ENCODE measurements at regions not wholly inside any gene's neighbourhood (a gene's known extent, or its start where the extent isn't known, plus 50 kb on each side); places are given as distances from the start of the nearest gene placed in this dataset.

DNA sequence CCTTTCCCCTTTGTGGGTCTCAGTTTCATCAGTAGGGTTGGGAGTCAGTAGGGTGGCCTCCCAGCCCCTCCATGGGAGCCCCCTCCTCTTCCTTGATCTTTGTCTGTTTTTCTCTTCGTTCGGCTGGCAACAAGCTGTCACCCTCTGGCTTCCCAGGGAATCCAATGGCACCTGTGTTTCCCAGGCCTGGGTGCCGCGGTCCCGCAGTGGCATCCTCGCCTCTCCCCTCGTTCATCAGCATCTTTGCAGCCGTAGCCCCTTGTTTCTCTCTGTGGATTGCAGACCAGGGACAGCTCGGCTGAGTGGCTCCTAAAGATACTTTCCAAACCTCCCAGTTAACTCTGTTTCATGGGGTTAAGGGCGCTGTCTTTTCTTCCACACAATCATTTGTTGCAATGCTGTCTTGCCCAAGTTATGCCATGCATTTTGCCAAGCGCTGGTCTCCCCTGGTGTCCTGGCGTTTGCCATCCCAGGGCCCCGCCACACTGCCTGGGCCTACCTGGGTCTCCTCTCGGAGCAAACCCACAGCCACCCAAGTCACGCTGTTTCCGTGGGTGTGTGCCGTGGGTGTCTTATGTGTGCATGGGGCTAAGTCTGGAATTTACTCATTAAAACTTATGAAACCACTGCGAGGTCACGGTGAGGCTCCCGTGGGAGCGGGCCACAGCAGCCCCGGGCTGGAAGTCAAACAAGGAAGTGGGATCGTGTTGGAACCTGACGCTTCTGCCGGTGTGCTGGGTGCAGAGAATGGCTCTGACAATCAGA is 189.4 kb upstream of the SHH start:
- Histone ChIP-seq H3K9me3 (ENCODE audit: low read length) (no peaks in the 10 kb centered on the region), H4K20me1 (ENCODE audit: insufficient read depth) (no peaks in the 10 kb centered on the region), H3F3A (ENCODE audit: insufficient read depth, low read length, poor library complexity, severe bottlenecking) (no peaks in the 10 kb centered on the region), H3K4me2 (ENCODE audit: low read length) (no peak overlapping the region), H3K27ac (ENCODE audit: low read length) (no peak overlapping the region), H3K79me2 (replicated peaks; ENCODE audit: insufficient read depth, low read length) (no peaks in the 10 kb centered on the region), H3K4me3 (ENCODE audit: low read length) (no peak overlapping the region), H3K9me2 (ENCODE audit: insufficient read depth, low read length) (no peaks in the 10 kb centered on the region), H3K27me3 (ENCODE audit: insufficient read depth, low read depth, low read length) (no peaks in the 10 kb centered on the region), H3K36me3 (ENCODE audit: insufficient read depth, low read length) (no peaks in the 10 kb centered on the region), H2AFZ (ENCODE audit: low read depth, low read length) (no peak overlapping the region), H3K9ac (ENCODE audit: low read length) (no peak overlapping the region)
- no peak for TF ChIP-seq MXI1 (conservative IDR thresholded peaks at IDR 0.05; ENCODE audit: poor library complexity, severe bottlenecking)
- TF ChIP-seq SMC3 (conservative IDR thresholded peaks at IDR 0.05; ENCODE audit: poor library complexity), result no peak
- no peak for TF ChIP-seq CTCF (IDR thresholded peaks at IDR 0.05; ENCODE audit: poor library complexity, severe bottlenecking)
- TF ChIP-seq RAD21 (conservative IDR thresholded peaks at IDR 0.05), result no peak
- no peak for TF ChIP-seq EZH2 (IDR thresholded peaks at IDR 0.05; ENCODE audit: borderline replicate concordance, insufficient read depth, low read length, poor library complexity, severe bottlenecking)
- TF ChIP-seq POLR2AphosphoS5 (IDR thresholded peaks at IDR 0.05), result no peak
- TF ChIP-seq, protein P1, sequence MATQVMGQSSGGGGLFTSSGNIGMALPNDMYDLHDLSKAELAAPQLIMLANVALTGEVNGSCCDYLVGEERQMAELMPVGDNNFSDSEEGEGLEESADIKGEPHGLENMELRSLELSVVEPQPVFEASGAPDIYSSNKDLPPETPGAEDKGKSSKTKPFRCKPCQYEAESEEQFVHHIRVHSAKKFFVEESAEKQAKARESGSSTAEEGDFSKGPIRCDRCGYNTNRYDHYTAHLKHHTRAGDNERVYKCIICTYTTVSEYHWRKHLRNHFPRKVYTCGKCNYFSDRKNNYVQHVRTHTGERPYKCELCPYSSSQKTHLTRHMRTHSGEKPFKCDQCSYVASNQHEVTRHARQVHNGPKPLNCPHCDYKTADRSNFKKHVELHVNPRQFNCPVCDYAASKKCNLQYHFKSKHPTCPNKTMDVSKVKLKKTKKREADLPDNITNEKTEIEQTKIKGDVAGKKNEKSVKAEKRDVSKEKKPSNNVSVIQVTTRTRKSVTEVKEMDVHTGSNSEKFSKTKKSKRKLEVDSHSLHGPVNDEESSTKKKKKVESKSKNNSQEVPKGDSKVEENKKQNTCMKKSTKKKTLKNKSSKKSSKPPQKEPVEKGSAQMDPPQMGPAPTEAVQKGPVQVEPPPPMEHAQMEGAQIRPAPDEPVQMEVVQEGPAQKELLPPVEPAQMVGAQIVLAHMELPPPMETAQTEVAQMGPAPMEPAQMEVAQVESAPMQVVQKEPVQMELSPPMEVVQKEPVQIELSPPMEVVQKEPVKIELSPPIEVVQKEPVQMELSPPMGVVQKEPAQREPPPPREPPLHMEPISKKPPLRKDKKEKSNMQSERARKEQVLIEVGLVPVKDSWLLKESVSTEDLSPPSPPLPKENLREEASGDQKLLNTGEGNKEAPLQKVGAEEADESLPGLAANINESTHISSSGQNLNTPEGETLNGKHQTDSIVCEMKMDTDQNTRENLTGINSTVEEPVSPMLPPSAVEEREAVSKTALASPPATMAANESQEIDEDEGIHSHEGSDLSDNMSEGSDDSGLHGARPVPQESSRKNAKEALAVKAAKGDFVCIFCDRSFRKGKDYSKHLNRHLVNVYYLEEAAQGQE (IDR thresholded peaks at IDR 0.05; ENCODE audit: borderline replicate concordance), result no peak
- TF ChIP-seq EP300 (conservative IDR thresholded peaks at IDR 0.05; ENCODE audit: poor library complexity, severe bottlenecking), result no peak
- TF ChIP-seq TAF1 (IDR thresholded peaks at IDR 0.05; ENCODE audit: low read depth), result no peak

- no peak for TF ChIP-seq POLR2AphosphoS5 (IDR thresholded peaks at IDR 0.05)
- H3K9me3 ChIP-seq (ENCODE audit: low read length), result no peaks in the 10 kb centered on the region
Measured at GRCh38 chr7:156000601-156001396, 188.5 kb upstream of the SHH start.

More at GRCh38 chr7:156000601-156001396, 188.5 kb upstream of the SHH start:
- no peaks in the 10 kb centered on the region for H4K20me1 ChIP-seq (ENCODE audit: insufficient read depth)
- no peaks in the 10 kb centered on the region for H3K9me2 ChIP-seq (ENCODE audit: insufficient read depth, low read length)
- H3K36me3 ChIP-seq (ENCODE audit: insufficient read depth, low read length), result no peaks in the 10 kb centered on the region
- H2AFZ ChIP-seq (ENCODE audit: low read depth, low read length), result no peak overlapping the region
- H3K27ac ChIP-seq (ENCODE audit: low read length), result no peak overlapping the region
- no peak overlapping the region for H3K4me3 ChIP-seq (ENCODE audit: low read length)
- no peaks in the 10 kb centered on the region for H3K27me3 ChIP-seq (ENCODE audit: insufficient read depth, low read depth, low read length)
- no peak overlapping the region for H3K4me2 ChIP-seq (ENCODE audit: low read length)
- no peaks in the 10 kb centered on the region for H3F3A ChIP-seq (ENCODE audit: insufficient read depth, low read length, poor library complexity, severe bottlenecking)
- H3K79me2 ChIP-seq (replicated peaks; ENCODE audit: insufficient read depth, low read length), result no peaks in the 10 kb centered on the region
- H3K9ac ChIP-seq (ENCODE audit: low read length), result no peak overlapping the region

All from neural cell (in vitro differentiated cells).